GM18517 (cell line): ENCODE measurements at regions not wholly inside any gene's neighbourhood (a gene's known extent, or its start where the extent isn't known, plus 50 kb on each side); places are given as distances from the start of the nearest gene placed in this dataset.
"Not testable (repeated sequence)": the region's sequence is repeated elsewhere in the genome, so short reads cannot be mapped to it uniquely, and the experiment has no call there.

Experiments used
- ATAC-seq: cut with Tn5 transposase; IDR thresholded peaks from one replicate; pipeline ENCODE4 v1.9.1; 2021; ENCODE audit warnings: mild to moderate bottlenecking, moderate library complexity; ENCODE audit not compliant: unreplicated experiment

- not testable (repeated sequence) for ATAC-seq
Observed at GRCh38 chr16:21363550-21364223, 85.6 kb upstream of the CRYM start.

GRCh38 chr16:21361612-21362227 is 83.6 kb upstream of the CRYM start:
- ATAC-seq: not testable (repeated sequence)

GRCh38 chr16:21361045-21361444 is 83.0 kb upstream of the CRYM start:
- ATAC-seq: not testable (repeated sequence)

GRCh38 chr16:21359513-21359912 is 81.4 kb upstream of the CRYM start:
- ATAC-seq: not testable (repeated sequence)

GRCh38 chr16:21358261-21358795 is 80.2 kb upstream of the CRYM start:
- peak; percentile 51 for ATAC-seq

GRCh38 chr16:21356308-21356707 is 78.2 kb upstream of the CRYM start:
- ATAC-seq: not testable (repeated sequence)

- not testable (repeated sequence) for ATAC-seq
Observed at GRCh38 chr16:21351433-21351832, 73.3 kb upstream of the CRYM start.

- ATAC-seq: not testable (repeated sequence)
Observed at GRCh38 chr16:21350851-21351250, 72.8 kb upstream of the CRYM start.

- not testable (repeated sequence) for ATAC-seq
Observed at GRCh38 chr16:21349336-21349735, 71.2 kb upstream of the CRYM start.

GRCh38 chr16:21348815-21349214 is 70.7 kb upstream of the CRYM start:
- ATAC-seq: not testable (repeated sequence)

- not testable (repeated sequence) for ATAC-seq
Observed at GRCh38 chr16:21347538-21347937, 69.4 kb upstream of the CRYM start.

- ATAC-seq: not testable (repeated sequence)
Observed at GRCh38 chr16:21346756-21347491, 68.8 kb upstream of the CRYM start.

GRCh38 chr16:21344361-21344912 is 66.3 kb upstream of the CRYM start:
- not testable (repeated sequence) for ATAC-seq

GRCh38 chr16:21341101-21341500 is 63.0 kb upstream of the CRYM start:
- ATAC-seq: no peak

GRCh38 chr16:21339941-21340340 is 61.9 kb upstream of the CRYM start:
- no peak for ATAC-seq

- no peak for ATAC-seq
Observed at GRCh38 chr16:21339269-21339641, 61.2 kb upstream of the CRYM start.

GRCh38 chr16:21338537-21339268 is 60.6 kb upstream of the CRYM start:
- ATAC-seq: no peak

- ATAC-seq: no peak
Observed at GRCh38 chr16:21336231-21336630, 58.1 kb upstream of the CRYM start.

- not testable (repeated sequence) for ATAC-seq
Observed at GRCh38 chr16:21334188-21335146, 56.4 kb upstream of the CRYM start.
